ENCODE measurements at regions not wholly inside any gene's neighbourhood (a gene's known extent, or its start where the extent isn't known, plus 50 kb on each side); places are given as distances from the start of the nearest gene placed in this dataset.

GRCh38 chr2:4753721-4754120 lies 938.5 kb upstream of the SOX11 start:
- TF ChIP-seq, protein P1, sequence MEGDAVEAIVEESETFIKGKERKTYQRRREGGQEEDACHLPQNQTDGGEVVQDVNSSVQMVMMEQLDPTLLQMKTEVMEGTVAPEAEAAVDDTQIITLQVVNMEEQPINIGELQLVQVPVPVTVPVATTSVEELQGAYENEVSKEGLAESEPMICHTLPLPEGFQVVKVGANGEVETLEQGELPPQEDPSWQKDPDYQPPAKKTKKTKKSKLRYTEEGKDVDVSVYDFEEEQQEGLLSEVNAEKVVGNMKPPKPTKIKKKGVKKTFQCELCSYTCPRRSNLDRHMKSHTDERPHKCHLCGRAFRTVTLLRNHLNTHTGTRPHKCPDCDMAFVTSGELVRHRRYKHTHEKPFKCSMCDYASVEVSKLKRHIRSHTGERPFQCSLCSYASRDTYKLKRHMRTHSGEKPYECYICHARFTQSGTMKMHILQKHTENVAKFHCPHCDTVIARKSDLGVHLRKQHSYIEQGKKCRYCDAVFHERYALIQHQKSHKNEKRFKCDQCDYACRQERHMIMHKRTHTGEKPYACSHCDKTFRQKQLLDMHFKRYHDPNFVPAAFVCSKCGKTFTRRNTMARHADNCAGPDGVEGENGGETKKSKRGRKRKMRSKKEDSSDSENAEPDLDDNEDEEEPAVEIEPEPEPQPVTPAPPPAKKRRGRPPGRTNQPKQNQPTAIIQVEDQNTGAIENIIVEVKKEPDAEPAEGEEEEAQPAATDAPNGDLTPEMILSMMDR (IDR thresholded peaks at IDR 0.05; ENCODE audit: low read depth, low read length) = no peak
- H3K4me3 ChIP-seq (replicated peaks in 1 of 2; ENCODE audit: low read depth in 2 of 2, low read length in 2 of 2) = no peak overlapping the region

GRCh38 chr2:4762951-4763376 lies 929.2 kb upstream of the SOX11 start:
- H3K4me3 ChIP-seq (replicated peaks in 1 of 2; ENCODE audit: low read depth in 2 of 2, low read length in 2 of 2) = no peak overlapping the region
- TF ChIP-seq, protein P1 (IDR thresholded peaks at IDR 0.05; ENCODE audit: low read depth, low read length) = no peak
- DNase-seq (ENCODE audit: low read depth in 2 of 2) = no peak

More at GRCh38 chr2:4753721-4754120, 938.5 kb upstream of the SOX11 start:
- DNase-seq (ENCODE audit: low read depth in 2 of 2) = no peak

GRCh38 chr2:4765787-4766530 lies 926.2 kb upstream of the SOX11 start:
- TF ChIP-seq, protein P1 (IDR thresholded peaks at IDR 0.05; ENCODE audit: low read depth, low read length) = no peak
- no peak overlapping the region for H3K4me3 ChIP-seq (replicated peaks in 1 of 2; ENCODE audit: low read depth in 2 of 2, low read length in 2 of 2)
- no peak for DNase-seq (ENCODE audit: low read depth in 2 of 2)

DNA sequence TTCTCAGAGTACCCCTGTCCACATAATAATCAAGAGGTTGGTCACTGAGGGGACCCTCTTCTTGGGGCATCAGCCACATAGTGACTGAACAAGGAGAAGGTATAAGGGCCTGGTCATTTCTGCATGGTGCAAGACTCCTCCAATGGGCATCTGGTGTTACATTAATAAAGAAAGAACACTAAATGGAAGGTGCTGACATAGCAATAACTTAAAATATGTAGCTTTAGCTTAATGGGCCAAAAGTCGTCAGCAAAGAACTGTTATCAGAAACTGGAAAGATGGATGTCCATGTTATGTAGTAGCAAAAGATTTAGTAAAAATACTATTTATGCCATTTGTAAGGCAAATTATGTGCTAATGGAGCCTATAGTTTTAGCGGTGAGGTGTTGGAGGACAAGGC lies 916.5 kb upstream of the SOX11 start:
- H3K4me3 ChIP-seq (replicated peaks in 1 of 2; ENCODE audit: low read depth in 2 of 2, low read length in 2 of 2) = no peak overlapping the region
- DNase-seq (ENCODE audit: low read depth in 2 of 2) = no peak
- TF ChIP-seq, protein P1 (IDR thresholded peaks at IDR 0.05; ENCODE audit: low read depth, low read length) = no peak

- TF ChIP-seq, protein P1 (IDR thresholded peaks at IDR 0.05; ENCODE audit: low read depth, low read length) = no peak
- DNase-seq (ENCODE audit: low read depth in 2 of 2) = no peak
- no peak overlapping the region for H3K4me3 ChIP-seq (replicated peaks in 1 of 2; ENCODE audit: low read depth in 2 of 2, low read length in 2 of 2)
These were observed 911.5 kb upstream of the SOX11 start for GRCh38 chr2:4780679-4781078.

DNA sequence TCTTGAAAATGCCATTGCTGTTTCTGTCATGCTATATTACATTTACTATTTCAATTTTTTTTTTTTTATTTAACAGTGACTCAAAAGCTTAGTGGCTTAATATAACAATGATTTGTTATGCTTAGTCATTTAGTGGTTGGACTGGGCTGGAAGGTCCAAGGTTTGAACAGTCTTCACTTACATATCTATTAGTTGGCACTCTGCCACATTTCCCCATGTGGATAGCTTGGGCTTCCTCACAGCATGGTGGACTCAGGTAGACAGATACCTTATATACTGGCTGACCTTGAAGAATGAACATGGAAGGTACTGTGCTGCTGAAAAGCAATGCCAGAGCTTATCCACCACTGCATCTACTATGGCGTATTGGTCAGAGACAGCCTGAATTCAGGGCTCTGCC lies 909.5 kb upstream of the SOX11 start:
- no peak for DNase-seq (ENCODE audit: low read depth in 2 of 2)
- H3K4me3 ChIP-seq (replicated peaks in 1 of 2; ENCODE audit: low read depth in 2 of 2, low read length in 2 of 2) = no peak overlapping the region
- TF ChIP-seq, protein P1 (IDR thresholded peaks at IDR 0.05; ENCODE audit: low read depth, low read length) = no peak

DNA sequence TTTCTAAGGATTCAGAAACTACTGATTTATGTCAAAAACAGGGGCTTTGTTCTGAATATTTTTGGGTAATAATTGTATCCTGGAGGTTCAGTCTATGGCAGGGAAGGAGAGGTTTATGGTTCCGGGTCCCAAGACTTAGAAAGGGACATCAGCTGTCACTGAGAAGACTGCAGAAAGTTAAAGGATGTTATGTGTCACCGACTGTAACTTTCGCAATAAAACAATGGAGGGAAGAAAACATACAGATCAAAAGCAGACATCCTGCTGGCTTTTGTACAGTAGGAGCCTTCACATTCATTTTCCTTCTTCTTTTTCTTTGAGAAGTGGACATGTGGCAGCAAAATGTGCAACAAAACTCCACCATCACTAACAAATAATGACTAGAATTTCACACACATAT lies 900.7 kb upstream of the SOX11 start:
- no peak overlapping the region for H3K4me3 ChIP-seq (replicated peaks in 1 of 2; ENCODE audit: low read depth in 2 of 2, low read length in 2 of 2)
- TF ChIP-seq, protein P1 (IDR thresholded peaks at IDR 0.05; ENCODE audit: low read depth, low read length) = no peak
- DNase-seq (ENCODE audit: low read depth in 2 of 2) = no peak

All from cardiac fibroblast (primary cell).